Upper lobe of left lung (tissue), 6 donors: ENCODE measurements at regions not wholly inside any gene's neighbourhood (a gene's known extent, or its start where the extent isn't known, plus 50 kb on each side); places are given as distances from the start of the nearest gene placed in this dataset.

Source experiments
- ATAC-seq, 2 donors: fragments of 200-7000 bp; cut with Tn5 transposase; one replicate each; pipeline ENCODE4 v1.9.1; 2022; ENCODE audit warnings: mild to moderate bottlenecking in 2 of 2, moderate library complexity in 2 of 2; ENCODE audit not compliant: low FRiP score in 2 of 2
- DNase-seq, 2 donors: peaks; one replicate each; pipeline ENCODE4 v3.0.0-alpha.2; 2019 to 2020
- H3K27ac ChIP-seq, 4 donors: fragments of 200-600 bp; sonication (generic); one replicate each; pipeline ENCODE4 v1.5.1; 2016 to 2019
- H3K27me3 ChIP-seq, 4 donors: fragments of 200-600 bp; sonication (generic); one replicate each; pipeline ENCODE4 v1.5.1; 2017 to 2019
- H3K36me3 ChIP-seq, 4 donors: fragments of 200-600 bp; sonication (generic); one replicate each; pipeline ENCODE4 v1.5.1; 2016 to 2019
- H3K4me1 ChIP-seq, 4 donors: fragments of 200-600 bp; sonication (generic); one replicate each; pipeline ENCODE4 v1.5.1; 2018 to 2019
- H3K4me3 ChIP-seq, 4 donors: fragments of 200-600 bp; sonication (generic); one replicate each; pipeline ENCODE4 v1.5.1; 2017 to 2019; ENCODE audit warnings: mild to moderate bottlenecking in 2 of 4, moderate library complexity in 1 of 4
- H3K9me3 ChIP-seq, 4 donors: fragments of 200-600 bp; sonication (generic); one replicate each; pipeline ENCODE4 v1.5.1; 2018 to 2019
- EP300 ChIP-seq, 4 donors: sonication (generic); formaldehyde crosslinking; IDR thresholded peaks; one replicate each; pipeline ENCODE4 v1.5.1; 2017; ENCODE audit warnings: antibody characterized with exemption in 4 of 4, control low read depth in 2 of 4
- POLR2A ChIP-seq, 4 donors: fragments of 450-650 bp; IDR thresholded peaks; one replicate each; pipeline ENCODE4 v1.5.1; 2016 to 2017; ENCODE audit warnings: antibody characterized with exemption in 4 of 4, mild to moderate bottlenecking in 2 of 4
- POLR2AphosphoS5 ChIP-seq, 2 donors: sonication (generic); formaldehyde crosslinking; IDR thresholded peaks; one replicate each; pipeline ENCODE4 v1.5.1; 2017; ENCODE audit warnings: antibody characterized with exemption in 2 of 2
- WGBS, 2 donors: methylation state at CpG; one replicate each; pipeline ENCODE4 v1.1.5; 2017 to 2018; 5-methylcytosine and 5-hydroxymethylcytosine counted together
- TF ChIP-seq, protein P1 (sequence below), 6 experiments: fragments of 450-650 bp in 4 of 6; fragments of 200-600 bp in 2 of 6; sonication (generic) in 2 of 6; IDR thresholded peaks; one replicate each; pipeline ENCODE4 v1.5.1; 2016 to 2019; ENCODE audit warnings: antibody characterized with exemption in 6 of 6
- donor health status: DM: no; HTN: no; CAD: no; lungs with moderate emphysema.
- donor health status: DM: no; HTN: yes; CAD: no; lungs with severe emphysema.

DNA sequence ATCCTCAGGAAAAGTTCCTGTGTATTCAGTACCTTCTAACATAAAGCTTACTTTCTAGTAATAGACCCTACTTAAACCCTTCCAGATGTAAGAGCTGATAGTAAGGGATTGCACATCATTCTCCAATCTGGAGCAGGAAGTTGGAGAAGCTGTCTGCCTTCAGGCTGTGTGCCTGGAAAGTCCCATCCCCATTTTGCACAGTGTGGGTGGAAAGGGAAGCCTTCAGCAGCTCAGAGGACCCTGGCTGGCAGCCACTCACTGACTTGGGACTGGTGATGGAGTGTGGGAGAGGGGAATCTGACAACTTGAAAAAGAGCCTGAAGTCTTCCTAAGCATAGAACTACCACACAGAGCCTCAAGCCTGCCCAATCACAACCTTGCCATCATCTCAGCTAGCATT, 164.1 kb upstream of the ADO start:
- peak in 1 of 2 donors; percentile 12 for ATAC-seq
- Histone ChIP-seq H3K4me1 (peaks cover 7 to 23% (median 17%) of the 10 kb centered on the region in 4 donors), H3K27me3 (no peaks in the 10 kb centered on the region), H3K36me3 (no peaks in the 10 kb centered on the region), H3K4me3 (no peak overlapping the region), H3K9me3 (no peaks in the 10 kb centered on the region), H3K27ac (no peak overlapping the region)
- TF ChIP-seq POLR2A (IDR thresholded peaks at IDR 0.05) (no peak), POLR2AphosphoS5 (IDR thresholded peaks at IDR 0.05) (no peak), EP300 (IDR thresholded peaks at IDR 0.05) (no peak)
- TF ChIP-seq, protein P1, sequence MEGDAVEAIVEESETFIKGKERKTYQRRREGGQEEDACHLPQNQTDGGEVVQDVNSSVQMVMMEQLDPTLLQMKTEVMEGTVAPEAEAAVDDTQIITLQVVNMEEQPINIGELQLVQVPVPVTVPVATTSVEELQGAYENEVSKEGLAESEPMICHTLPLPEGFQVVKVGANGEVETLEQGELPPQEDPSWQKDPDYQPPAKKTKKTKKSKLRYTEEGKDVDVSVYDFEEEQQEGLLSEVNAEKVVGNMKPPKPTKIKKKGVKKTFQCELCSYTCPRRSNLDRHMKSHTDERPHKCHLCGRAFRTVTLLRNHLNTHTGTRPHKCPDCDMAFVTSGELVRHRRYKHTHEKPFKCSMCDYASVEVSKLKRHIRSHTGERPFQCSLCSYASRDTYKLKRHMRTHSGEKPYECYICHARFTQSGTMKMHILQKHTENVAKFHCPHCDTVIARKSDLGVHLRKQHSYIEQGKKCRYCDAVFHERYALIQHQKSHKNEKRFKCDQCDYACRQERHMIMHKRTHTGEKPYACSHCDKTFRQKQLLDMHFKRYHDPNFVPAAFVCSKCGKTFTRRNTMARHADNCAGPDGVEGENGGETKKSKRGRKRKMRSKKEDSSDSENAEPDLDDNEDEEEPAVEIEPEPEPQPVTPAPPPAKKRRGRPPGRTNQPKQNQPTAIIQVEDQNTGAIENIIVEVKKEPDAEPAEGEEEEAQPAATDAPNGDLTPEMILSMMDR (IDR thresholded peaks at IDR 0.05), result no peak
- DNase-seq, result peak in 1 of 2 donors; percentile 55

DNA sequence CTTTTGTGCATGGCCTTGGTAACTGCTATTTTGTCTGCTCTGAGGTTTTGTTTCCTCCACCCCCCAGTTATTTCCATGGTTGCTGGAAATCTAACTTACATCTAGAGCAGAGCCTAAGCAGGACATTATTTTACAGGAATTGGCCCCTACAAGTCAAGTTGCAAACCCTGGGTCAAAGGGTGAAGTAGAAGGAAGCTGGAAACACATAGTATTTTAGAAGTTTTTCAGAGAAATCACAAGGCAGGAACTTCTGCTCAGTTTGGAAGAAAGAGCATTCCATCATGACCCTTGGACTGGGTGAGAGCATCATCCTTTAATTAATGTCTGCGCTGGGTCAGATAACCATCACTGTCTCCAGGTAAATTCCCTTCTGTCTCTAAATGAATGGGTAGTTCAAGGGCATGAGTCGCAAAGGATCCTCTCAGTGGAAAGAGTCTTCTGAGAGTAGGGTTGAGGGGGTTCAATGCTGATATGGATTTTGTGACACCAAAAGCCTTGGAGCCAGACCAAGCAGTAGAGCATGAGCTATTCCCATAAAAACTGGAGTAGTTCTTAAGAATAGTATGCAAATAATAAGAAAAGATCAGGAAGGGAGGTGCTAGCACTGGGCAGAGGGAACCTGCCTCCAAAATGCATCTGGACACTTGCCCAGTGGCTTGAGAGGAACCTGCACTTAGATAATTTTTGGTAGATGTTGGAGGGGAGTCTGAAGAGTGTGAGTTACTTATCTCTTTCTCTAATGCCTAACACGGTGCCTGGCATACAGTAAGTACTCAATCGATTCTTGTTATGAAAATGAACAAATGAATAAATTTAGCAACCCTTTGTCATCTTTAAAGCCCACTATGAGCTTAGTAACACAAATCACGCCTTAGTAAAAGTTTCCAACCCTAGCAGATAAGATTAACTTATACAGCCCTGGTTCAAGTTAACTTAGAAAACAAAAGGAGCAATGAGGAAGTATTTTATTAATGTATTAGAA, 160.6 kb upstream of the ADO start:
- no peaks in the 10 kb centered on the region for H3K27me3 ChIP-seq
- ATAC-seq (no peak), DNase-seq (no peak)
- peaks cover 0 to 1% (median 0%) of the 10 kb centered on the region in 4 donors for H3K4me1 ChIP-seq
- no peak overlapping the region for H3K4me3 ChIP-seq
- WGBS, 2 donors, result 87 to 88% methylated on average over 5 of the region's 5 CpGs
- no peaks in the 10 kb centered on the region for H3K36me3 ChIP-seq
- TF ChIP-seq POLR2A (IDR thresholded peaks at IDR 0.05) (no peak), POLR2AphosphoS5 (IDR thresholded peaks at IDR 0.05) (no peak), EP300 (IDR thresholded peaks at IDR 0.05) (no peak)
- TF ChIP-seq, protein P1 (IDR thresholded peaks at IDR 0.05), result no peak
- H3K9me3 ChIP-seq, result no peaks in the 10 kb centered on the region
- no peak overlapping the region for H3K27ac ChIP-seq

DNA sequence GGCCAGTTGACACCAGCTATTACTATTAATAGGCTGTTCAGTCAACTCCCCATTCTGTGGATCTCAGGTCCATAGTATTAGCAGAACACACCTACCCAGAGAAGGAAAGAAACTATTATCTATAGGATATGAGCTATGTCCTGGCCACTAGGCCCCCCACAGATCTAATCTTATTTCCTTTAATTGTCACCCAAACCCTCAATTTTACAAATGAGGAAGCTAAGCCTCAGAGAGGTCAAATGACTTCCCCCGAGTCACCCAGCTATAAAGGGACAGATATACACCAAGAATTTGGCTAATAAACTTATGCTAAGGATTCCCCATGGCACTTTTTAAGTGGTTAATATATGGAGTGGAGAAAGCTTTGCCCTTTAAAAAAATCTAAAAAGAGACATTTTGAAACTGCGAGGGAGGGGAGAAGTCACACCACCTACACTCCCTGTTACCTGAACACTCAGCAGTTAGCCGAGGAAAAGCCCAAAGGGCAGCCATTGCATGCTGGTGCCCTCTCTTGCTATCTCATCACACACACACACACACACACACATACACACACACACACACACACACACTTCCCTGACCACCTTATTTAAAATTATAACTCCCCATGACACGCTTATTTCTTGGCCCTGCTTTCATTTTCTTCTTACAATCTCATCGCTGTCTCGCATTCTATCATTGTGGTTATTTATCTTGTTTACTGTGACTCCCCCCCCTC, 157.0 kb upstream of the ADO start:
- H3K4me1 ChIP-seq, result no peaks in the 10 kb centered on the region
- DNase-seq, result no peak
- no peak for TF ChIP-seq POLR2AphosphoS5 (IDR thresholded peaks at IDR 0.05)
- TF ChIP-seq, protein P1 (IDR thresholded peaks at IDR 0.05), result no peak
- WGBS, 2 donors, result 70 to 77% methylated on average over 6 of the region's 6 CpGs
- no peak for ATAC-seq
- H3K27ac ChIP-seq, result no peak overlapping the region
- H3K9me3 ChIP-seq, result no peaks in the 10 kb centered on the region
- H3K36me3 ChIP-seq, result no peaks in the 10 kb centered on the region
- no peaks in the 10 kb centered on the region for H3K27me3 ChIP-seq
- H3K4me3 ChIP-seq, result no peak overlapping the region

DNA sequence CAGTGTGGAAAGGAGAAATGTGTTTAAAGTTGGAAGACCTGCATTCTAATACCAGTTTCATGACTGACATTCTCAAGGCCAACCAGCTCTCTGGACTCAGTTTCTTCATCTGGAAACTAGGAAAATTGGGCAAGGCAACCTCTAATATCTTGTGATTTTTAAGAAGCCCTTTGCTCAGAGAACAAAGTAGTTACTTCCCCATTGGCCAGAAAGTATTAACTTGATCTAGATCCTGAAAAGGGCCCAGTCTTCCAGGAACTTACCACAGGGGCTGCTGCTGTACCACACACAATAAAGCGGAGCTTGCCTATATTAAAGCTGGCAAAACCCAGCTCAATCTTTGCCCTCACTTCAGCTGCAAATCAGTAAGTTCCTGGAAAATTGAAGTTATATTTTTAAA, 155.6 kb upstream of the ADO start:
- no peaks in the 10 kb centered on the region for H3K36me3 ChIP-seq
- no peaks in the 10 kb centered on the region for H3K9me3 ChIP-seq
- peak in 1 of 2 donors; percentile 58 for ATAC-seq
- TF ChIP-seq EP300 (IDR thresholded peaks at IDR 0.05) (no peak), POLR2AphosphoS5 (IDR thresholded peaks at IDR 0.05) (no peak), POLR2A (IDR thresholded peaks at IDR 0.05) (no peak)
- TF ChIP-seq, protein P1 (IDR thresholded peaks at IDR 0.05), result no peak
- no peaks in the 10 kb centered on the region for H3K27me3 ChIP-seq
- H3K27ac ChIP-seq, result no peak overlapping the region
- WGBS, 2 donors, result 41% methylated on average over 1 of the region's 1 CpG
- H3K4me3 ChIP-seq, result no peak overlapping the region
- no peak for DNase-seq
- H3K4me1 ChIP-seq, result no peaks in the 10 kb centered on the region
